ENCODE measurements at regions not wholly inside any gene's neighbourhood (a gene's known extent, or its start where the extent isn't known, plus 50 kb on each side); places are given as distances from the start of the nearest gene placed in this dataset.

- POLR2A ChIA-PET = no interaction called here
- ATAC-seq = no peak
- Mint-ChIP-seq H3K9me3 (peaks cover 11% of the 10 kb centered on the region), H3K4me3 (peak overlapping the region; percentile 11), H3K27ac (peak overlapping the region; percentile 39), H3K36me3 (peaks cover 6% of the 10 kb centered on the region; the same call in 1 of the 2 replicates), H3K27me3 (ENCODE audit: low read depth) (peaks cover 14% of the 10 kb centered on the region), H3K4me1 (peaks cover 73% of the 10 kb centered on the region)
- no peak for TF ChIP-seq NR3C1 (CRISPR knock-in tag; conservative IDR thresholded peaks at IDR 0.05; ENCODE audit: low read depth)
- TF ChIP-seq JAZF1 (CRISPR knock-in tag; IDR thresholded peaks at IDR 0.05) = no peak
- TF ChIP-seq, protein P1, sequence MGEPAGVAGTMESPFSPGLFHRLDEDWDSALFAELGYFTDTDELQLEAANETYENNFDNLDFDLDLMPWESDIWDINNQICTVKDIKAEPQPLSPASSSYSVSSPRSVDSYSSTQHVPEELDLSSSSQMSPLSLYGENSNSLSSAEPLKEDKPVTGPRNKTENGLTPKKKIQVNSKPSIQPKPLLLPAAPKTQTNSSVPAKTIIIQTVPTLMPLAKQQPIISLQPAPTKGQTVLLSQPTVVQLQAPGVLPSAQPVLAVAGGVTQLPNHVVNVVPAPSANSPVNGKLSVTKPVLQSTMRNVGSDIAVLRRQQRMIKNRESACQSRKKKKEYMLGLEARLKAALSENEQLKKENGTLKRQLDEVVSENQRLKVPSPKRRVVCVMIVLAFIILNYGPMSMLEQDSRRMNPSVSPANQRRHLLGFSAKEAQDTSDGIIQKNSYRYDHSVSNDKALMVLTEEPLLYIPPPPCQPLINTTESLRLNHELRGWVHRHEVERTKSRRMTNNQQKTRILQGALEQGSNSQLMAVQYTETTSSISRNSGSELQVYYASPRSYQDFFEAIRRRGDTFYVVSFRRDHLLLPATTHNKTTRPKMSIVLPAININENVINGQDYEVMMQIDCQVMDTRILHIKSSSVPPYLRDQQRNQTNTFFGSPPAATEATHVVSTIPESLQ (CRISPR knock-in tag; IDR thresholded peaks at IDR 0.05) = no peak
- TF ChIP-seq ZNF423 (CRISPR knock-in tag; IDR thresholded peaks at IDR 0.05) = no peak
- TF ChIP-seq SMAD3 (CRISPR knock-in tag; IDR thresholded peaks at IDR 0.05; ENCODE audit: borderline replicate concordance) = no peak
- no peak for TF ChIP-seq ZNF138 (CRISPR knock-in tag; conservative IDR thresholded peaks at IDR 0.05)
- TF ChIP-seq ZNF512 (CRISPR knock-in tag; IDR thresholded peaks at IDR 0.05; ENCODE audit: borderline replicate concordance) = no peak
- TF ChIP-seq ZNF396 (CRISPR knock-in tag; IDR thresholded peaks at IDR 0.05; ENCODE audit: borderline replicate concordance) = no peak
- no peak for TF ChIP-seq ELF4 (CRISPR knock-in tag; IDR thresholded peaks at IDR 0.05; ENCODE audit: low read depth)
- TF ChIP-seq ESRRA (CRISPR knock-in tag; IDR thresholded peaks at IDR 0.05; ENCODE audit: borderline replicate concordance) = no peak
- no peak for TF ChIP-seq ZNF219 (CRISPR knock-in tag; IDR thresholded peaks at IDR 0.05; ENCODE audit: borderline replicate concordance)
- no peak for TF ChIP-seq TEAD1 (CRISPR knock-in tag; IDR thresholded peaks at IDR 0.05)
- TF ChIP-seq ZNF263 (CRISPR knock-in tag; IDR thresholded peaks at IDR 0.05; ENCODE audit: low read depth) = no peak
- TF ChIP-seq, protein P2, sequence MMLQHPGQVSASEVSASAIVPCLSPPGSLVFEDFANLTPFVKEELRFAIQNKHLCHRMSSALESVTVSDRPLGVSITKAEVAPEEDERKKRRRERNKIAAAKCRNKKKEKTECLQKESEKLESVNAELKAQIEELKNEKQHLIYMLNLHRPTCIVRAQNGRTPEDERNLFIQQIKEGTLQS (CRISPR knock-in tag; conservative IDR thresholded peaks at IDR 0.05) = no peak
- CTCF ChIA-PET = interaction anchor here (0.7 to 1.1 kb wide), 2 partner anchors 43 to 57 kb away, joined by 3 read pairs; no protein-coding TSS in a partner anchor
- no peak for DNase-seq (ENCODE audit: low spot score)
These were observed 417.2 kb upstream of the KAZN start for GRCh38 chr1:14181191-14181795.

DNA sequence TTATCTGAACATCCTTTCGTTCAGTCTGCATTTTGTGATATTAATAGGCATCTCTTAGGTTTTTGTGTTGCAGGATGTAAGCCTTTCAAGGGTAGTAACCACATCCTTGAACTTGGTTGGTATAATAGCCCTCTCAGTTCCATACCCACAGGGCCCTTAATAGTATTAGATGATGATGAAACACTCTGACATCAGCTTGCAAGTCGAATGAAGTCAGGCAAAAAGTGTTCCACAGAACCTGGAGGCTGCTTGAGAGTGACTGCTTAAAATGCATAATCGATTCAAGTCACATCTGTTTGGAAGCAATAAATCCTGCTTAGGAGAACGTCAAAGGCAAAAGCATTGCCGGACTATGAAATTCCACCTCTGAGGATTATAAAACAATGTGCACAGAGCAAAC lies 415.6 kb upstream of the KAZN start:
- H3K9me3 Mint-ChIP-seq = peaks cover 15% of the 10 kb centered on the region
- CTCF ChIA-PET = no interaction called here
- no peak for ATAC-seq
- H3K27ac Mint-ChIP-seq = peak overlapping the region; percentile 51
- POLR2A ChIA-PET = no interaction called here
- H3K4me3 Mint-ChIP-seq = peak overlapping the region; percentile 3; the same call in 1 of the 2 replicates
- no peak for DNase-seq (ENCODE audit: low spot score)
- H3K4me1 Mint-ChIP-seq = peaks cover 66% of the 10 kb centered on the region
- H3K36me3 Mint-ChIP-seq = peaks cover 9% of the 10 kb centered on the region; the same call in 1 of the 2 replicates
- peaks cover 10% of the 10 kb centered on the region for H3K27me3 Mint-ChIP-seq (ENCODE audit: low read depth)
- TF ChIP-seq, protein P3, sequence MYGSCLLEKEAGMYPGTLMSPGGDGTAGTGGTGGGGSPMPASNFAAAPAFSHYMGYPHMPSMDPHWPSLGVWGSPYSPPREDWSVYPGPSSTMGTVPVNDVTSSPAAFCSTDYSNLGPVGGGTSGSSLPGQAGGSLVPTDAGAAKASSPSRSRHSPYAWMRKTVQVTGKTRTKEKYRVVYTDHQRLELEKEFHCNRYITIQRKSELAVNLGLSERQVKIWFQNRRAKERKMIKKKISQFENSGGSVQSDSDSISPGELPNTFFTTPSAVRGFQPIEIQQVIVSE (CRISPR knock-in tag; IDR thresholded peaks at IDR 0.05; ENCODE audit: borderline replicate concordance) = no peak
- TF ChIP-seq GRHL2 (CRISPR knock-in tag; IDR thresholded peaks at IDR 0.05; ENCODE audit: insufficient replicate concordance, severe bottlenecking) = no peak
- TF ChIP-seq JUN (CRISPR knock-in tag; IDR thresholded peaks at IDR 0.05) = no peak
- TF ChIP-seq SMAD4 (CRISPR knock-in tag; IDR thresholded peaks at IDR 0.05) = no peak
- TF ChIP-seq, protein P4, sequence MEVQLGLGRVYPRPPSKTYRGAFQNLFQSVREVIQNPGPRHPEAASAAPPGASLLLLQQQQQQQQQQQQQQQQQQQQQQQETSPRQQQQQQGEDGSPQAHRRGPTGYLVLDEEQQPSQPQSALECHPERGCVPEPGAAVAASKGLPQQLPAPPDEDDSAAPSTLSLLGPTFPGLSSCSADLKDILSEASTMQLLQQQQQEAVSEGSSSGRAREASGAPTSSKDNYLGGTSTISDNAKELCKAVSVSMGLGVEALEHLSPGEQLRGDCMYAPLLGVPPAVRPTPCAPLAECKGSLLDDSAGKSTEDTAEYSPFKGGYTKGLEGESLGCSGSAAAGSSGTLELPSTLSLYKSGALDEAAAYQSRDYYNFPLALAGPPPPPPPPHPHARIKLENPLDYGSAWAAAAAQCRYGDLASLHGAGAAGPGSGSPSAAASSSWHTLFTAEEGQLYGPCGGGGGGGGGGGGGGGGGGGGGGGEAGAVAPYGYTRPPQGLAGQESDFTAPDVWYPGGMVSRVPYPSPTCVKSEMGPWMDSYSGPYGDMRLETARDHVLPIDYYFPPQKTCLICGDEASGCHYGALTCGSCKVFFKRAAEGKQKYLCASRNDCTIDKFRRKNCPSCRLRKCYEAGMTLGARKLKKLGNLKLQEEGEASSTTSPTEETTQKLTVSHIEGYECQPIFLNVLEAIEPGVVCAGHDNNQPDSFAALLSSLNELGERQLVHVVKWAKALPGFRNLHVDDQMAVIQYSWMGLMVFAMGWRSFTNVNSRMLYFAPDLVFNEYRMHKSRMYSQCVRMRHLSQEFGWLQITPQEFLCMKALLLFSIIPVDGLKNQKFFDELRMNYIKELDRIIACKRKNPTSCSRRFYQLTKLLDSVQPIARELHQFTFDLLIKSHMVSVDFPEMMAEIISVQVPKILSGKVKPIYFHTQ (CRISPR knock-in tag; IDR thresholded peaks at IDR 0.05) = no peak
- TF ChIP-seq ZSCAN18 (CRISPR knock-in tag; IDR thresholded peaks at IDR 0.05) = no peak
- TF ChIP-seq, protein P5, sequence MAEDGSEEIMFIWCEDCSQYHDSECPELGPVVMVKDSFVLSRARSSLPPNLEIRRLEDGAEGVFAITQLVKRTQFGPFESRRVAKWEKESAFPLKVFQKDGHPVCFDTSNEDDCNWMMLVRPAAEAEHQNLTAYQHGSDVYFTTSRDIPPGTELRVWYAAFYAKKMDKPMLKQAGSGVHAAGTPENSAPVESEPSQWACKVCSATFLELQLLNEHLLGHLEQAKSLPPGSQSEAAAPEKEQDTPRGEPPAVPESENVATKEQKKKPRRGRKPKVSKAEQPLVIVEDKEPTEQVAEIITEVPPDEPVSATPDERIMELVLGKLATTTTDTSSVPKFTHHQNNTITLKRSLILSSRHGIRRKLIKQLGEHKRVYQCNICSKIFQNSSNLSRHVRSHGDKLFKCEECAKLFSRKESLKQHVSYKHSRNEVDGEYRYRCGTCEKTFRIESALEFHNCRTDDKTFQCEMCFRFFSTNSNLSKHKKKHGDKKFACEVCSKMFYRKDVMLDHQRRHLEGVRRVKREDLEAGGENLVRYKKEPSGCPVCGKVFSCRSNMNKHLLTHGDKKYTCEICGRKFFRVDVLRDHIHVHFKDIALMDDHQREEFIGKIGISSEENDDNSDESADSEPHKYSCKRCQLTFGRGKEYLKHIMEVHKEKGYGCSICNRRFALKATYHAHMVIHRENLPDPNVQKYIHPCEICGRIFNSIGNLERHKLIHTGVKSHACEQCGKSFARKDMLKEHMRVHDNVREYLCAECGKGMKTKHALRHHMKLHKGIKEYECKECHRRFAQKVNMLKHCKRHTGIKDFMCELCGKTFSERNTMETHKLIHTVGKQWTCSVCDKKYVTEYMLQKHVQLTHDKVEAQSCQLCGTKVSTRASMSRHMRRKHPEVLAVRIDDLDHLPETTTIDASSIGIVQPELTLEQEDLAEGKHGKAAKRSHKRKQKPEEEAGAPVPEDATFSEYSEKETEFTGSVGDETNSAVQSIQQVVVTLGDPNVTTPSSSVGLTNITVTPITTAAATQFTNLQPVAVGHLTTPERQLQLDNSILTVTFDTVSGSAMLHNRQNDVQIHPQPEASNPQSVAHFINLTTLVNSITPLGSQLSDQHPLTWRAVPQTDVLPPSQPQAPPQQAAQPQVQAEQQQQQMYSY (CRISPR knock-in tag; IDR thresholded peaks at IDR 0.05) = no peak
- no peak for TF ChIP-seq JAZF1 (CRISPR knock-in tag; IDR thresholded peaks at IDR 0.05)
- TF ChIP-seq SP1 (CRISPR knock-in tag; conservative IDR thresholded peaks at IDR 0.05) = no peak
- no peak for TF ChIP-seq IRF2 (CRISPR knock-in tag; IDR thresholded peaks at IDR 0.05; ENCODE audit: borderline replicate concordance, low read depth)
